Mesothelial cell of epicardium (in vitro differentiated cells): ENCODE measurements at regions not wholly inside any gene's neighbourhood (a gene's known extent, or its start where the extent isn't known, plus 50 kb on each side); places are given as distances from the start of the nearest gene placed in this dataset.

Experiments
- DNase-seq, 2 experiments: peaks; one replicate each; pipeline ENCODE4 v3.0.0; 2021; ENCODE audit warnings: low spot score in 2 of 2; ENCODE audit not compliant: unreplicated experiment in 2 of 2
- H3K27ac Mint-ChIP-seq: 2 replicates; pipeline ENCODE4 v1.8.0; 2021; ENCODE audit warnings: mixed read lengths
- H3K27me3 Mint-ChIP-seq: 2 replicates; pipeline ENCODE4 v1.8.0; 2021; ENCODE audit warnings: low read depth, mixed read lengths
- H3K36me3 Mint-ChIP-seq: 2 replicates; pipeline ENCODE4 v1.8.0; 2021; ENCODE audit warnings: mixed read lengths
- H3K4me1 Mint-ChIP-seq: 2 replicates; pipeline ENCODE4 v1.8.0; 2021; ENCODE audit warnings: mixed read lengths
- H3K4me3 Mint-ChIP-seq: 2 replicates; pipeline ENCODE4 v1.8.0; 2021; ENCODE audit warnings: mild to moderate bottlenecking, moderate library complexity, mixed read lengths
- H3K9me3 Mint-ChIP-seq: 2 replicates; pipeline ENCODE4 v1.8.0; 2021; ENCODE audit warnings: mixed read lengths
- CTCF ChIP-seq: fragments of 200-600 bp; sonication (generic); IDR thresholded peaks from one replicate; pipeline ENCODE4 v1.5.0; 2021; ENCODE audit warnings: antibody characterized with exemption; ENCODE audit not compliant: unreplicated experiment

GRCh38 chr12:107912421-107913004 lies 138.0 kb downstream of the ASCL4 start:
- peak; percentile 79 for TF ChIP-seq CTCF
- Mint-ChIP-seq H3K36me3 (no peaks in the 10 kb centered on the region), H3K9me3 (no peaks in the 10 kb centered on the region), H3K4me1 (peaks cover 4% of the 10 kb centered on the region), H3K27ac (no peak overlapping the region), H3K4me3 (peak overlapping the region; percentile 56), H3K27me3 (peaks cover 76% of the 10 kb centered on the region)
- DNase-seq, result peak in 1 of 2 experiments; percentile 51

GRCh38 chr12:107914460-107914977 lies 140.0 kb downstream of the ASCL4 start:
- DNase-seq, result no peak
- no peaks in the 10 kb centered on the region for H3K9me3 Mint-ChIP-seq
- no peak overlapping the region for H3K27ac Mint-ChIP-seq
- peaks cover 72% of the 10 kb centered on the region for H3K27me3 Mint-ChIP-seq
- no peak overlapping the region for H3K4me3 Mint-ChIP-seq
- no peaks in the 10 kb centered on the region for H3K36me3 Mint-ChIP-seq
- TF ChIP-seq CTCF, result no peak
- H3K4me1 Mint-ChIP-seq, result peaks cover 4% of the 10 kb centered on the region

- Mint-ChIP-seq H3K9me3 (no peaks in the 10 kb centered on the region), H3K27me3 (peaks cover 72% of the 10 kb centered on the region), H3K27ac (no peak overlapping the region), H3K4me1 (no peaks in the 10 kb centered on the region), H3K4me3 (no peak overlapping the region), H3K36me3 (no peaks in the 10 kb centered on the region)
- TF ChIP-seq CTCF, result peak; percentile 53
- no peak for DNase-seq
Measured at GRCh38 chr12:107917912-107918800, 143.7 kb downstream of the ASCL4 start.

- no peak for TF ChIP-seq CTCF
- Mint-ChIP-seq H3K27me3 (peaks cover 69% of the 10 kb centered on the region), H3K9me3 (no peaks in the 10 kb centered on the region), H3K36me3 (no peaks in the 10 kb centered on the region), H3K4me3 (no peak overlapping the region), H3K27ac (no peak overlapping the region), H3K4me1 (no peaks in the 10 kb centered on the region)
- DNase-seq, result no peak
Measured at GRCh38 chr12:107921062-107921461, 146.6 kb downstream of the ASCL4 start.

- H3K36me3 Mint-ChIP-seq, result no peaks in the 10 kb centered on the region
- H3K4me3 Mint-ChIP-seq, result no peak overlapping the region
- no peaks in the 10 kb centered on the region for H3K4me1 Mint-ChIP-seq
- no peak for DNase-seq
- no peak overlapping the region for H3K27ac Mint-ChIP-seq
- peaks cover 66% of the 10 kb centered on the region for H3K27me3 Mint-ChIP-seq
- no peaks in the 10 kb centered on the region for H3K9me3 Mint-ChIP-seq
- TF ChIP-seq CTCF, result no peak
Measured at GRCh38 chr12:107925125-107925524, 150.6 kb downstream of the ASCL4 start.
